Gastrocnemius medialis (tissue), 4 donors: ENCODE measurements at regions not wholly inside any gene's neighbourhood (a gene's known extent, or its start where the extent isn't known, plus 50 kb on each side); places are given as distances from the start of the nearest gene placed in this dataset.
"Not testable (repeated sequence)": the region's sequence is repeated elsewhere in the genome, so short reads cannot be mapped to it uniquely, and the experiment has no call there.

Source experiments
- ATAC-seq, 2 donors: fragments of 150-250 bp; one replicate each; pipeline ENCODE4 v1.9.1; 2016
- DNase-seq, 2 donors: peaks; one replicate each; pipeline ENCODE4 v3.0.0-alpha.2; 2019
- H3K27ac ChIP-seq, 4 donors: fragments of 200-600 bp; sonication (generic); 1 replicate in 1 of 4; 2 replicates in 3 of 4; pipeline ENCODE4 v1.5.1; 2016 to 2018; ENCODE audit warnings: mild to moderate bottlenecking in 2 of 4, moderate library complexity in 1 of 4
- H3K27me3 ChIP-seq, 3 donors: fragments of 200-600 bp; sonication (generic) in 2 of 3; 1 replicate in 1 of 3; 2 replicates in 2 of 3; pipeline versions ENCODE4 v1.5.1 to v1.6.0; 2016 to 2019; ENCODE audit warnings: mild to moderate bottlenecking in 1 of 3, moderate library complexity in 1 of 3
- H3K36me3 ChIP-seq, 2 donors: fragments of 200-600 bp; sonication (generic) in 1 of 2; one replicate each; pipeline ENCODE4 v1.5.1; 2017 to 2018
- H3K4me1 ChIP-seq, 2 donors: fragments of 200-600 bp; sonication (generic) in 1 of 2; one replicate each; pipeline ENCODE4 v1.5.1; 2016 to 2017; ENCODE audit warnings: mild to moderate bottlenecking in 2 of 2
- H3K4me3 ChIP-seq, 4 donors: fragments of 200-600 bp; sonication (generic) in 3 of 4; 1 replicate in 1 of 4; 2 replicates in 3 of 4; pipeline ENCODE4 v1.5.1; 2016 to 2019; ENCODE audit warnings: mild to moderate bottlenecking in 2 of 4
- H3K9me3 ChIP-seq, 3 donors: fragments of 200-600 bp; sonication (generic) in 2 of 3; 1 replicate in 1 of 3; 2 replicates in 2 of 3; pipeline ENCODE4 v1.5.1; 2016 to 2019
- POLR2A ChIP-seq, 2 donors: fragments of 450-650 bp; IDR thresholded peaks; one replicate each; pipeline ENCODE4 v1.6.1; 2017; ENCODE audit warnings: antibody characterized with exemption in 2 of 2, mild to moderate bottlenecking in 2 of 2, moderate library complexity in 2 of 2
- in situ Hi-C, 4 donors: fragments of 200-750 bp; cut with MboI; loops; one replicate each; pipeline versions ENCODE4 v1.15.0 to v1.8.0; 2017; ENCODE audit warnings: low sequenced_read_pairs in 4 of 4
- intact Hi-C: fragments of 100-400 bp; cut with DNase I; formaldehyde crosslinking; loops from one replicate; pipeline ENCODE4 v1.15.1; 2023; ENCODE audit warnings: low total_unique reads
- TF ChIP-seq, protein P1 (sequence below), 5 experiments: fragments of 450-650 bp in 3 of 5; fragments of 200-600 bp in 2 of 5; sonication (generic) in 2 of 5; IDR thresholded peaks in 4 of 5; conservative IDR thresholded peaks in 1 of 5; 1 replicate in 4 of 5; 2 replicates in 1 of 5; pipeline ENCODE4 v1.5.1; 2016 to 2019; ENCODE audit warnings: antibody characterized with exemption in 5 of 5, mild to moderate bottlenecking in 3 of 5, moderate library complexity in 3 of 5

DNA sequence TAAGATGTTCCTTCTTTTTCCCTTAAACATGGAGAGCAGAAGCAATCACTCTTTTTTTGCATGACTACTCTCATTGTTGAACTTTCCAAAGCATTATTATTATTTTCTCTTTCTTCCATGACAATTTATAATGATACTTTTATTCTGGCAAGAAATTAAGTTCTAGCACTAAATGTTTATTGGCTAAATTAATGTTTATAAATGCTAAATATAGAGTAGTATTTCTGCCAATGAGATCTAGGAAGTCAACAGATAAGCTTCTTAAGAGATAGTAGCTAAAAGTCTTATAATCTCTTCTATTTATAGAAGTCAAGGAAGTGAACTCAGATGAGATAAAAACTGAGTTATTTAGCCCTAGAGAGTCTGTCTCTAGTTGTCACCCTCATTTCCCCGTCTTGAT lies 920.1 kb downstream of the KCNJ2 start:
- intact Hi-C loops = no loop called here
- Histone ChIP-seq H3K4me1 (no peaks in the 10 kb centered on the region), H3K4me3 (no peak overlapping the region), H3K27me3 (no peaks in the 10 kb centered on the region), H3K36me3 (no peaks in the 10 kb centered on the region), H3K9me3 (no peaks in the 10 kb centered on the region), H3K27ac (no peak overlapping the region)
- DNase-seq = no peak
- TF ChIP-seq, protein P1, sequence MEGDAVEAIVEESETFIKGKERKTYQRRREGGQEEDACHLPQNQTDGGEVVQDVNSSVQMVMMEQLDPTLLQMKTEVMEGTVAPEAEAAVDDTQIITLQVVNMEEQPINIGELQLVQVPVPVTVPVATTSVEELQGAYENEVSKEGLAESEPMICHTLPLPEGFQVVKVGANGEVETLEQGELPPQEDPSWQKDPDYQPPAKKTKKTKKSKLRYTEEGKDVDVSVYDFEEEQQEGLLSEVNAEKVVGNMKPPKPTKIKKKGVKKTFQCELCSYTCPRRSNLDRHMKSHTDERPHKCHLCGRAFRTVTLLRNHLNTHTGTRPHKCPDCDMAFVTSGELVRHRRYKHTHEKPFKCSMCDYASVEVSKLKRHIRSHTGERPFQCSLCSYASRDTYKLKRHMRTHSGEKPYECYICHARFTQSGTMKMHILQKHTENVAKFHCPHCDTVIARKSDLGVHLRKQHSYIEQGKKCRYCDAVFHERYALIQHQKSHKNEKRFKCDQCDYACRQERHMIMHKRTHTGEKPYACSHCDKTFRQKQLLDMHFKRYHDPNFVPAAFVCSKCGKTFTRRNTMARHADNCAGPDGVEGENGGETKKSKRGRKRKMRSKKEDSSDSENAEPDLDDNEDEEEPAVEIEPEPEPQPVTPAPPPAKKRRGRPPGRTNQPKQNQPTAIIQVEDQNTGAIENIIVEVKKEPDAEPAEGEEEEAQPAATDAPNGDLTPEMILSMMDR (IDR thresholded peaks at IDR 0.05 in 4 of 5, conservative IDR thresholded peaks at IDR 0.05 in 1 of 5) = no peak
- TF ChIP-seq POLR2A (IDR thresholded peaks at IDR 0.05) = no peak
- in situ Hi-C loops = no loop called here
- ATAC-seq = no peak

DNA sequence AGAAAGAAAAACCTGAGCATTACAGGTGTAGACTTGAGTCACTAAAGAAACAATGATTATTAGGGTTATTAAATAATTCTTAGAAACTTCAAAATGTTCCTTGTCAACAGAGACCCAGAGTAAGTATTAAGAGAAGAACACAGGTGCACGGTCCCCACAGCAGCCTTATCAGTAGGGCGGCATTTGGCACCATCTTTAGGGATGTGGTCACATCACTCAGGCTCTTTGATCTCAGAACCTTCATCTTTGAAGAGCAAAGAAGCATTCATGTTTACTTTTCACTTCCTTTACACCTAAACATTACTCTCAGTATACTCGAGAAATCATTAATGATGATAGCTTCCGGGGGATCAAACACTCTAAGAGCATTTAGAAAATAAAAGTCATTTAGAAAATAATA lies 928.7 kb downstream of the KCNJ2 start:
- no peaks in the 10 kb centered on the region for H3K9me3 ChIP-seq
- H3K4me1 ChIP-seq = no peaks in the 10 kb centered on the region
- H3K27ac ChIP-seq = no peak overlapping the region
- H3K36me3 ChIP-seq = no peaks in the 10 kb centered on the region
- no peak for DNase-seq
- H3K27me3 ChIP-seq = no peaks in the 10 kb centered on the region
- ATAC-seq = no peak
- intact Hi-C loops = no loop called here
- TF ChIP-seq POLR2A (IDR thresholded peaks at IDR 0.05) = no peak
- TF ChIP-seq, protein P1 (IDR thresholded peaks at IDR 0.05 in 4 of 5, conservative IDR thresholded peaks at IDR 0.05 in 1 of 5) = no peak
- no peak overlapping the region for H3K4me3 ChIP-seq
- in situ Hi-C loops = no loop called here

DNA sequence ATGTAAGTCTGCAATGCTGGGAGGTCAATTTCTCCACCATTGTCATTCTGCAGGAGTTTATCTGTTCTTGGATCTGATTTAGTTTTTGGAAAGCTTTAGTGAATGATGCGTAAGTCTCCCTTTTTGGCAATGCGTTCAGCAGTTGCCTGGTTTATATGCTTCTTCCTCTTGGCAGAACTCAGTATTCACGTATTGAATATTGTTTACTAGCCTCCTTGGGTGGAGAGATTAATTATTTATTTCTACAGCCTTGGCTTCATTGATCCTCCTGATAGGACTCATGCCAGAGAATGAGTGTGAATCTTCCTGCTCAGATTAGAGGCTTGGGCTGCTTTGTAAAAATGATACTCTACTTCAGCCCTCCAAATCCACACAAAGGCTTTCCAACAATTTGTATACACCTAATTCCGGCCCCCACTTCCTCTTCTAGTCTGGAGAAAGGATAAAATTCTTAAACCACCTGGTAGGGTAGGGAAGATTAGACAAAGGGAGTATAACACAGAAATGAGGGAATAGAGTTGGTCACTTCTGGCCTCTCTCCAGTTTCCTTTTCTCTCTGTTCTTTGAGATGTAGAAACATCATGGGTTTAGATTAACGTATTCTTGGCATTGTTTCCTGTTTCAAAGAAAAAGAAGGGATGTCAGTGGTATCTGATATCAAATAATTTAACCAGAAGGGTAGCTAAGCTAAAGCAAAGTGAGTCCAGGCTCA lies 929.8 kb downstream of the KCNJ2 start:
- TF ChIP-seq POLR2A (IDR thresholded peaks at IDR 0.05) = no peak
- TF ChIP-seq, protein P1 (IDR thresholded peaks at IDR 0.05 in 4 of 5, conservative IDR thresholded peaks at IDR 0.05 in 1 of 5) = no peak
- in situ Hi-C loops = no loop called here
- Histone ChIP-seq H3K9me3 (no peaks in the 10 kb centered on the region), H3K27ac (no peak overlapping the region), H3K27me3 (no peaks in the 10 kb centered on the region), H3K4me3 (no peak overlapping the region), H3K4me1 (no peaks in the 10 kb centered on the region), H3K36me3 (no peaks in the 10 kb centered on the region)
- DNase-seq (no peak), ATAC-seq (no peak)
- intact Hi-C loops = no loop called here

DNA sequence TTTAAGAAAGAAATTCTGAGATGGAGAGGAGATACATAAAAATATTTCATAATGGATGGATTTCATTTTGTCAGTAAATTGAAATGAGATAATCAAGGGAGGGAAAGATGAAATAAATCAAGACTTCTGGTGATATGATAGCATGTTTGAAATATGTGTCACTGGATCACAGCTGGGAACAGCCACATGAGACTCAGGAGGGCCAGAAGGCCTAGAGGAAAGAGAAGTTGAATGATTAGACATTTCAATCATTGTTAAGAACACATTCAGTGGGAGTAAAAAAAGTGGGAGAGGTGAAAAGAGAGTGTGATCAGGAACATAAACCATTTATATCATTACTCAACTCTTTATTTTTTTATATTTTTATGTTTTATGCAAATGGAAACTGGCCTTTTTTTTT lies 933.4 kb downstream of the KCNJ2 start:
- Histone ChIP-seq H3K4me1 (no peaks in the 10 kb centered on the region), H3K9me3 (no peaks in the 10 kb centered on the region), H3K27me3 (no peaks in the 10 kb centered on the region), H3K36me3 (no peaks in the 10 kb centered on the region), H3K4me3 (no peak overlapping the region), H3K27ac (no peak overlapping the region)
- ATAC-seq (no peak), DNase-seq (no peak)
- intact Hi-C loops (no loop called here), in situ Hi-C loops (loop anchor here in 1 of 4 donors (25.0 kb wide), 2 partner anchors 335 to 1435 kb away; no protein-coding TSS in a partner anchor)
- TF ChIP-seq, protein P1 (IDR thresholded peaks at IDR 0.05 in 4 of 5, conservative IDR thresholded peaks at IDR 0.05 in 1 of 5) = no peak
- TF ChIP-seq POLR2A (IDR thresholded peaks at IDR 0.05) = no peak

DNA sequence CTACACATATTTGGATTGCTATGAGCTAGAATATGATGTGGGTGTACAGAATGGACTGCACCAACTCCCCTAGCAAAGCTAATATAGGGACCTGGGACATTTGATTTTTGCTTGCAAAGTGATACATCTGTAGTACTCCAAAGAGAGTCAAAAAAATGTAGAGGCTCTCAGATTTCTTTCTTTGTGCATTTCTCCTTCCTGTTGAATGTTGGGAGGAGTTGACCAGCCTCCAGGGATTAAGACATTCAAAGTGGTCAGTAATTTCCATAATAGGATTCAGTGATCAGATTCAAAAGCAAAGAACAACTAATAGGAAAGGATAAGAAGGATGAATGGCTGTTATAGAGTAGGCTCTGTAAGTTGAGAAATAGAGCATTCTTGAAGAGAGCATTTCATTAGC lies 934.9 kb downstream of the KCNJ2 start:
- TF ChIP-seq, protein P1 (IDR thresholded peaks at IDR 0.05 in 4 of 5, conservative IDR thresholded peaks at IDR 0.05 in 1 of 5) = no peak
- TF ChIP-seq POLR2A (IDR thresholded peaks at IDR 0.05) = no peak
- in situ Hi-C loops = loop anchor here in 1 of 4 donors (25.0 kb wide), 2 partner anchors 333 to 1433 kb away; no protein-coding TSS in a partner anchor
- DNase-seq = no peak
- Histone ChIP-seq H3K4me1 (no peaks in the 10 kb centered on the region), H3K27ac (no peak overlapping the region), H3K4me3 (no peak overlapping the region), H3K36me3 (no peaks in the 10 kb centered on the region), H3K27me3 (no peaks in the 10 kb centered on the region), H3K9me3 (no peaks in the 10 kb centered on the region)
- ATAC-seq = no peak
- intact Hi-C loops = no loop called here

DNA sequence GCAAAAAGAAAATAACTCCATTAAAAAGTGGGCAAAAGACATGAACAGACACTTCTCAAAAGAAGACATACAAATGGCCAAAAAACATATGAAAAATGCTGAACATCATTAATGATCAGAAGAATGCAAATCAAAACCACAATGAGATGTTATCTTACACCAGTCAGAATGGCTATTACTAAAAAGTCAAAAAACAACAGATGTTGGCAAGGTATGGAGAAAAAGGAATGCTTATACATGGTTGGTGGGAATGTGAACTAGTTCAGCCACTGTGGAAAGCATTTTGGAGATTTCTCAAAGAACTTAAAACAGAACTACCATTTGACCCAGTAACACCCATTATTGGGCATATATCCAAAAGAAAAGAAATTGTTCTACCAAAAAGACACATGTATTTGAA lies 936.7 kb downstream of the KCNJ2 start:
- H3K27me3 ChIP-seq, intact Hi-C loops, H3K36me3 ChIP-seq, ATAC-seq, DNase-seq, H3K4me3 ChIP-seq, H3K9me3 ChIP-seq, H3K27ac ChIP-seq, H3K4me1 ChIP-seq: not testable (repeated sequence)
- in situ Hi-C loops = loop anchor here in 1 of 4 donors (25.0 kb wide), 2 partner anchors 331 to 1431 kb away; no protein-coding TSS in a partner anchor
